ENCODE measurements at regions not wholly inside any gene's neighbourhood (a gene's known extent, or its start where the extent isn't known, plus 50 kb on each side); places are given as distances from the start of the nearest gene placed in this dataset.

DNA sequence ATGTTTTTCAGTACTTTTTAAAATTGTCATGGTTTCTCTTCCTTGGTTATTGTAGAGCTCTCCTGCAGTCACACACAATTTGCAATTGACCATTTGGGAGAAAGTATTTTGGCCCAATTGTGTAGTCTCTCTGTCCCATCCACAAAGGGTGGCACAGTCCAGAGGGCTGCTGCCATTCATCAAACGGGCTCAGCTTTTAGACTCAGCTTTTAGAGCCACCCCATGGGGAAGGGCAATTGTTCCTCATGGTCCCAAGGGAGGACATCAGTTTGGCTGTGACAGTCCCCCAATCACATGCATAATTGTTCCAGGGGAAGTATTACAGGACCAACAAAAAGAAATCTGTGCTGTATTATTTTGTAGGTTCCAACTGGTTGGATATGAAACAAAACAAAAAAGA, 207.6 kb downstream of the ZNF462 start:
- no peaks in the 10 kb centered on the region for H3K27me3 ChIP-seq (ENCODE audit: control insufficient read depth in 3 of 3, insufficient read depth in 3 of 3, low read length in 2 of 3)
- DNase-seq = no peak
- no peaks in the 10 kb centered on the region for H3K36me3 ChIP-seq (ENCODE audit: control insufficient read depth in 4 of 4, insufficient read depth in 4 of 4, low read length in 4 of 4)
- H3K9ac ChIP-seq (ENCODE audit: insufficient read depth in 1 of 2, low read length in 2 of 2) = no peak overlapping the region
- TF ChIP-seq, protein P1, sequence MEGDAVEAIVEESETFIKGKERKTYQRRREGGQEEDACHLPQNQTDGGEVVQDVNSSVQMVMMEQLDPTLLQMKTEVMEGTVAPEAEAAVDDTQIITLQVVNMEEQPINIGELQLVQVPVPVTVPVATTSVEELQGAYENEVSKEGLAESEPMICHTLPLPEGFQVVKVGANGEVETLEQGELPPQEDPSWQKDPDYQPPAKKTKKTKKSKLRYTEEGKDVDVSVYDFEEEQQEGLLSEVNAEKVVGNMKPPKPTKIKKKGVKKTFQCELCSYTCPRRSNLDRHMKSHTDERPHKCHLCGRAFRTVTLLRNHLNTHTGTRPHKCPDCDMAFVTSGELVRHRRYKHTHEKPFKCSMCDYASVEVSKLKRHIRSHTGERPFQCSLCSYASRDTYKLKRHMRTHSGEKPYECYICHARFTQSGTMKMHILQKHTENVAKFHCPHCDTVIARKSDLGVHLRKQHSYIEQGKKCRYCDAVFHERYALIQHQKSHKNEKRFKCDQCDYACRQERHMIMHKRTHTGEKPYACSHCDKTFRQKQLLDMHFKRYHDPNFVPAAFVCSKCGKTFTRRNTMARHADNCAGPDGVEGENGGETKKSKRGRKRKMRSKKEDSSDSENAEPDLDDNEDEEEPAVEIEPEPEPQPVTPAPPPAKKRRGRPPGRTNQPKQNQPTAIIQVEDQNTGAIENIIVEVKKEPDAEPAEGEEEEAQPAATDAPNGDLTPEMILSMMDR (IDR thresholded peaks at IDR 0.05; ENCODE audit: control extremely low read depth, extremely low read depth) = no peak
- ATAC-seq (ENCODE audit: insufficient read depth, low FRiP score) = no peak
- H3K9me3 ChIP-seq (ENCODE audit: control insufficient read depth in 4 of 4, insufficient read depth in 3 of 4, low read length in 3 of 4) = no peaks in the 10 kb centered on the region
- peaks cover 0 to 6% (median 0%) of the 10 kb centered on the region in 5 donors for H3K4me1 ChIP-seq (ENCODE audit: control insufficient read depth in 5 of 5, insufficient read depth in 5 of 5, low read length in 5 of 5)
- WGBS, 2 donors = 63 to 77% methylated on average over 1 of the region's 1 CpG
- no peak overlapping the region for H3K4me3 ChIP-seq
- H3K27ac ChIP-seq (ENCODE audit: low read depth in 1 of 2, low read length in 1 of 2) = no peak overlapping the region

DNA sequence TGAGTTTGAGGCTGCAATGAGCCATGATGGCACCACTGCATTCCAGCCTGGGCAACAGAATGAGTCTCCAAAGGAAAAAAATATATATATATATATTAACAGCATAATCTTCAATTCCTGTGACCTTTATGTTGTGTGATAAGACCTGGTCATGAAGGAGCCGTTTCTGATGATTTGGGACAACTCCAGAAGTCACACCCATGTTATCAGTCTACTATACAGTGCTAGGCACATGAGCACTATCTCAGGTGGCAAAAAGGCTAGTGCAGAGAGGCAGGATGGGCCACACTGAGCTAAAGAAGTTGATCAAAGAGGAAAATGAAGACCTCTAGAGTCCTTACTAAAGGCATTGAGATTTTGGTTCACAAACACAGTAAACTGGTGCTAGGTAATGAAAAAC, 205.0 kb upstream of the RAD23B start:
- Histone ChIP-seq H3K4me1 (ENCODE audit: control insufficient read depth in 5 of 5, insufficient read depth in 5 of 5, low read length in 5 of 5) (no peaks in the 10 kb centered on the region), H3K4me3 (no peak overlapping the region), H3K27ac (ENCODE audit: low read depth in 1 of 2, low read length in 1 of 2) (no peak overlapping the region), H3K27me3 (ENCODE audit: control insufficient read depth in 3 of 3, insufficient read depth in 3 of 3, low read length in 2 of 3) (no peaks in the 10 kb centered on the region), H3K9ac (ENCODE audit: insufficient read depth in 1 of 2, low read length in 2 of 2) (no peak overlapping the region), H3K36me3 (ENCODE audit: control insufficient read depth in 4 of 4, insufficient read depth in 4 of 4, low read length in 4 of 4) (no peaks in the 10 kb centered on the region), H3K9me3 (ENCODE audit: control insufficient read depth in 4 of 4, insufficient read depth in 3 of 4, low read length in 3 of 4) (no peaks in the 10 kb centered on the region)
- TF ChIP-seq, protein P1 (IDR thresholded peaks at IDR 0.05; ENCODE audit: control extremely low read depth, extremely low read depth) = no peak
- ATAC-seq (ENCODE audit: insufficient read depth, low FRiP score) = no peak
- DNase-seq = no peak
- WGBS, 2 donors = 48 to 92% methylated on average over 1 of the region's 1 CpG

DNA sequence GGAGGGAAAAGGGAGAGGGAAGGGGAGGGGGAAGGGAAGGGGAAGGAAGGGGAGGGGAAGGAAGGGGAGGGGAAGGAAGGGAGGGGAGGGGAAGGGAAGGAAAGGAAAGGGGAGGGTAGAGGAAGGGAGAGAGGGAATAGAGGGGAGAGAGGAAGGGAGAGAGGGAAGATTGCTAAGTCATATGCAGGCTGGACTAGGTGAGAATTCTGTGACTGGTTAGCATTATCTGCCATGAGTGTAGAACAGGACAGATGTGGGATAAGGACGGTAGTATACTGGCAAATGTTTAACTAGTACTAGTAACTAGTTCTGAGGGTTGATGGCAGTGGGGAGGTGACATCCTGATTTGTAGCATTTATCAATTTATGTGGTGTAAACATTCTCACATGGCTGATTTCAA, 203.5 kb upstream of the RAD23B start:
- TF ChIP-seq, protein P1 (IDR thresholded peaks at IDR 0.05; ENCODE audit: control extremely low read depth, extremely low read depth) = no peak
- Histone ChIP-seq H3K9me3 (ENCODE audit: control insufficient read depth in 4 of 4, insufficient read depth in 3 of 4, low read length in 3 of 4) (no peaks in the 10 kb centered on the region), H3K4me3 (no peak overlapping the region), H3K27ac (ENCODE audit: low read depth in 1 of 2, low read length in 1 of 2) (no peak overlapping the region), H3K9ac (ENCODE audit: insufficient read depth in 1 of 2, low read length in 2 of 2) (no peak overlapping the region), H3K36me3 (ENCODE audit: control insufficient read depth in 4 of 4, insufficient read depth in 4 of 4, low read length in 4 of 4) (no peaks in the 10 kb centered on the region), H3K27me3 (ENCODE audit: control insufficient read depth in 3 of 3, insufficient read depth in 3 of 3, low read length in 2 of 3) (no peaks in the 10 kb centered on the region), H3K4me1 (ENCODE audit: control insufficient read depth in 5 of 5, insufficient read depth in 5 of 5, low read length in 5 of 5) (no peaks in the 10 kb centered on the region)
- DNase-seq = no peak
- no peak for ATAC-seq (ENCODE audit: insufficient read depth, low FRiP score)
- 80 to 81% methylated on average over 1 of the region's 1 CpG for WGBS, 2 donors

DNA sequence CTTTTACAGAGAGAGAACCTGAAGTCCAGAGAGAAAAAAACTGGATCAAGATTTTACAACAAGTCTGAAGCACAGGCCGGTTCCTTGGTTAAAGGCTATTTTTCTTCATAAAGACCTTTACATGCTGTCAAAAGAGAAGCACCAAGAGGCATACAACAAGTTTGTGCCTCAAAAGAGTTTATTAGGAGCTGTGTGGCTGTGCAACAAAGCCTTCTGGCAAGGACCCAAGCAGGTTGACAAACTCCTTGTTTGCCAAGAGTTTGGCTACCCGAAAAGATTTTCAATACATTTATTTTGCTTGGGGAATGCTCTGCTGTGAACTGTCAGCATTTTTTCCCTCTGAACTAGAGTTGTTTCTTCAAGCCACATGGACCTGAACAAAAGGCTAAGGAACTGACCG, 202.9 kb upstream of the RAD23B start:
- no peaks in the 10 kb centered on the region for H3K4me1 ChIP-seq (ENCODE audit: control insufficient read depth in 5 of 5, insufficient read depth in 5 of 5, low read length in 5 of 5)
- WGBS, 2 donors = 75 to 90% methylated on average over 3 of the region's 3 CpGs
- H3K9me3 ChIP-seq (ENCODE audit: control insufficient read depth in 4 of 4, insufficient read depth in 3 of 4, low read length in 3 of 4) = no peaks in the 10 kb centered on the region
- ATAC-seq (ENCODE audit: insufficient read depth, low FRiP score) (no peak), DNase-seq (no peak)
- H3K27ac ChIP-seq (ENCODE audit: low read depth in 1 of 2, low read length in 1 of 2) = no peak overlapping the region
- H3K36me3 ChIP-seq (ENCODE audit: control insufficient read depth in 4 of 4, insufficient read depth in 4 of 4, low read length in 4 of 4) = no peaks in the 10 kb centered on the region
- H3K27me3 ChIP-seq (ENCODE audit: control insufficient read depth in 3 of 3, insufficient read depth in 3 of 3, low read length in 2 of 3) = no peaks in the 10 kb centered on the region
- no peak overlapping the region for H3K4me3 ChIP-seq
- TF ChIP-seq, protein P1 (IDR thresholded peaks at IDR 0.05; ENCODE audit: control extremely low read depth, extremely low read depth) = no peak
- no peak overlapping the region for H3K9ac ChIP-seq (ENCODE audit: insufficient read depth in 1 of 2, low read length in 2 of 2)

All from lung (tissue), 11 donors.